ENCODE measurements at regions not wholly inside any gene's neighbourhood (a gene's known extent, or its start where the extent isn't known, plus 50 kb on each side); places are given as distances from the start of the nearest gene placed in this dataset.

DNA sequence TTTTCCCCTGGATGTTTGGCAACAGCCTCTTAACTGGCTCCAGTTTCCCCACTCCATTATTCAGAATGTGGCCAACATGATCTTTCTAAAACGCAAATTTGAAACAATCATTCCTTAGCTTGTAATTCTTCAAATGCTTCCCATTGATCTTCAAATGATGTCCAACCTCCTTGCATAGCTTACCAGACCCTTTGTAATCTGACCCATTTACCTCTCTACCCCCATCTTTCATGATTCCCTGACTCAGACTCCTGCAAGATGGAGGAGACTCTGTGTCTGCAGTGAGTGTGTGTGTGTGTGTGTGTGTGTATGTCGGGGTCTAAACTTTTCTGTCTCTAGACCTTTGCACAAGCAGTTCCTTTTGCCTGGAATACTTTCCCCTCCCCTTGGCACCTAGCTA lies 515.7 kb upstream of the PROK2 start:
- no peaks in the 10 kb centered on the region for H3K36me3 Mint-ChIP-seq
- Histone ChIP-seq H2AFZ (replicated peaks) (no peak overlapping the region), H3K27ac (no peak overlapping the region), H3K27me3 (no peaks in the 10 kb centered on the region), H4K20me1 (ENCODE audit: low read depth) (no peaks in the 10 kb centered on the region), H3F3A (ENCODE audit: low read depth) (no peaks in the 10 kb centered on the region), H3K9ac (no peak overlapping the region), H3K4me1 (peaks cover 4% of the 10 kb centered on the region), H3K9me3 (ENCODE audit: low read depth) (no peaks in the 10 kb centered on the region), H3K36me3 (no peaks in the 10 kb centered on the region), H3K4me3 (no peak overlapping the region), H3K4me2 (no peak overlapping the region), H3K79me2 (ENCODE audit: low read depth) (no peaks in the 10 kb centered on the region)
- no peak for DNase-seq (ENCODE audit: low spot score)
- H3K9me3 Mint-ChIP-seq = peaks cover 2% of the 10 kb centered on the region
- H3K27ac Mint-ChIP-seq = peak overlapping the region; percentile 54
- H3K27me3 Mint-ChIP-seq (ENCODE audit: insufficient read depth, low read depth) = peaks cover 4% of the 10 kb centered on the region
- no peak overlapping the region for H3K4me3 Mint-ChIP-seq
- peaks cover 37% of the 10 kb centered on the region for H3K4me1 Mint-ChIP-seq
- TF ChIP-seq, protein P1, sequence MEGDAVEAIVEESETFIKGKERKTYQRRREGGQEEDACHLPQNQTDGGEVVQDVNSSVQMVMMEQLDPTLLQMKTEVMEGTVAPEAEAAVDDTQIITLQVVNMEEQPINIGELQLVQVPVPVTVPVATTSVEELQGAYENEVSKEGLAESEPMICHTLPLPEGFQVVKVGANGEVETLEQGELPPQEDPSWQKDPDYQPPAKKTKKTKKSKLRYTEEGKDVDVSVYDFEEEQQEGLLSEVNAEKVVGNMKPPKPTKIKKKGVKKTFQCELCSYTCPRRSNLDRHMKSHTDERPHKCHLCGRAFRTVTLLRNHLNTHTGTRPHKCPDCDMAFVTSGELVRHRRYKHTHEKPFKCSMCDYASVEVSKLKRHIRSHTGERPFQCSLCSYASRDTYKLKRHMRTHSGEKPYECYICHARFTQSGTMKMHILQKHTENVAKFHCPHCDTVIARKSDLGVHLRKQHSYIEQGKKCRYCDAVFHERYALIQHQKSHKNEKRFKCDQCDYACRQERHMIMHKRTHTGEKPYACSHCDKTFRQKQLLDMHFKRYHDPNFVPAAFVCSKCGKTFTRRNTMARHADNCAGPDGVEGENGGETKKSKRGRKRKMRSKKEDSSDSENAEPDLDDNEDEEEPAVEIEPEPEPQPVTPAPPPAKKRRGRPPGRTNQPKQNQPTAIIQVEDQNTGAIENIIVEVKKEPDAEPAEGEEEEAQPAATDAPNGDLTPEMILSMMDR (IDR thresholded peaks at IDR 0.05) = no peak
- TF ChIP-seq EZH2phosphoT487 (IDR thresholded peaks at IDR 0.05) (no peak), EZH2 (IDR thresholded peaks at IDR 0.05) (no peak)

DNA sequence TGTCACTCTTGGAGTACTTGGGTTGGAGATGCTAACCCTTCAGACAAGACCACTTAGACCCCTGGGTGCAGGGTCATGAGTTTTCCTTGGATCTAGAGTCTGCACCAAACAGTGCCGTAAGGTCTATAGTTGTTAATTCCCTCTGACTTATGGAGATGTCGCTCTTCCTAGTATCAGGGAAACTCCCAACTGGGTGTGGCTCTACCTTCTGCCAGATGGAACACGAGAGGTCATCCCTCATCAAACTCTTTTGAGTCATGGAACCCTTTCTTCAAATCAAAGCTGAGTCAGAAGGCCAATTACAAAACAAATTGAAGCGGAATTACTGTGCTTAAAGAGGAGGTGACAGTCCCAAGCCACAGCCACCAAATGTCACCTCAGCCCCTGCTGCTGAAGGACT lies 514.9 kb upstream of the PROK2 start:
- H3K9me3 Mint-ChIP-seq = peaks cover 2% of the 10 kb centered on the region
- H3K27ac ChIP-seq = no peak overlapping the region
- no peaks in the 10 kb centered on the region for H3K79me2 ChIP-seq (ENCODE audit: low read depth)
- H3F3A ChIP-seq (ENCODE audit: low read depth) = no peaks in the 10 kb centered on the region
- peaks cover 5% of the 10 kb centered on the region for H3K27me3 Mint-ChIP-seq (ENCODE audit: insufficient read depth, low read depth)
- no peak overlapping the region for H3K4me3 Mint-ChIP-seq
- TF ChIP-seq EZH2phosphoT487 (IDR thresholded peaks at IDR 0.05) = no peak
- no peak overlapping the region for H2AFZ ChIP-seq (replicated peaks)
- no peak overlapping the region for H3K4me2 ChIP-seq
- H3K4me1 Mint-ChIP-seq = peaks cover 37% of the 10 kb centered on the region
- H3K9ac ChIP-seq = no peak overlapping the region
- no peaks in the 10 kb centered on the region for H3K9me3 ChIP-seq (ENCODE audit: low read depth)
- H3K36me3 ChIP-seq = no peaks in the 10 kb centered on the region
- no peaks in the 10 kb centered on the region for H3K27me3 ChIP-seq
- H3K4me1 ChIP-seq = peaks cover 4% of the 10 kb centered on the region
- no peak for DNase-seq (ENCODE audit: low spot score)
- no peak overlapping the region for H3K27ac Mint-ChIP-seq
- no peaks in the 10 kb centered on the region for H4K20me1 ChIP-seq (ENCODE audit: low read depth)
- no peak overlapping the region for H3K4me3 ChIP-seq
- no peaks in the 10 kb centered on the region for H3K36me3 Mint-ChIP-seq

DNA sequence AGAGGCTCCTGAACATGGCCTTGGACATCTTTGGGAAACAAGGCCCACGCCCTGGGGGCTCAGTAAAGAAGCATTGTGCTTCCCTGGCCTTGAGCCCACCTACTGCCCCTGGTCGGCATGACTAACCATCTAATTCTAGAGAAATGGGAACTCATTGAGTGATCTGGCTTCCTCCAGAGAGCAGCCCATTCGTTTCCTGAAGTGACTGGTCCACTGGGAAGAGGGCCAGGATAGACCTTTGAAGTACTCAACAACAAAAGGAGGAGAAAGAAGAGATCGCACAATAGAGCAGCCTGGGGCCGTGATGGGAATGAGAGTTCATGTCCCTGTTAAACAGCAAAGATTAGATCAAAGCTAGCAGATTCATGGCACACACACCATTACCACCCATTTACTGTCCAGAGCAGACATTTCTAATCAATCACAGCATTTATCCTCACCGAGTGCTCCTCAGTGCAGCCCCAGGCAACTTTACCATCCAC lies 514.4 kb upstream of the PROK2 start:
- H2AFZ ChIP-seq (replicated peaks) = no peak overlapping the region
- H4K20me1 ChIP-seq (ENCODE audit: low read depth) = no peaks in the 10 kb centered on the region
- H3K4me1 ChIP-seq = peaks cover 4% of the 10 kb centered on the region
- H3K4me2 ChIP-seq = no peak overlapping the region
- no peaks in the 10 kb centered on the region for H3K36me3 ChIP-seq
- no peak for TF ChIP-seq EZH2 (IDR thresholded peaks at IDR 0.05)
- no peak for TF ChIP-seq EZH2phosphoT487 (IDR thresholded peaks at IDR 0.05)
- TF ChIP-seq, protein P1 (IDR thresholded peaks at IDR 0.05) = no peak
- H3K79me2 ChIP-seq (ENCODE audit: low read depth) = no peaks in the 10 kb centered on the region
- H3K9ac ChIP-seq = no peak overlapping the region
- no peak overlapping the region for H3K4me3 Mint-ChIP-seq
- peaks cover 34% of the 10 kb centered on the region for H3K4me1 Mint-ChIP-seq
- DNase-seq (ENCODE audit: low spot score) = no peak
- peaks cover 2% of the 10 kb centered on the region for H3K9me3 Mint-ChIP-seq
- H3K36me3 Mint-ChIP-seq = no peaks in the 10 kb centered on the region
- H3K27me3 Mint-ChIP-seq (ENCODE audit: insufficient read depth, low read depth) = peaks cover 3% of the 10 kb centered on the region
- no peaks in the 10 kb centered on the region for H3K27me3 ChIP-seq
- H3K9me3 ChIP-seq (ENCODE audit: low read depth) = no peaks in the 10 kb centered on the region
- no peak overlapping the region for H3K4me3 ChIP-seq
- H3K27ac Mint-ChIP-seq = no peak overlapping the region
- no peaks in the 10 kb centered on the region for H3F3A ChIP-seq (ENCODE audit: low read depth)
- H3K27ac ChIP-seq = no peak overlapping the region

DNA sequence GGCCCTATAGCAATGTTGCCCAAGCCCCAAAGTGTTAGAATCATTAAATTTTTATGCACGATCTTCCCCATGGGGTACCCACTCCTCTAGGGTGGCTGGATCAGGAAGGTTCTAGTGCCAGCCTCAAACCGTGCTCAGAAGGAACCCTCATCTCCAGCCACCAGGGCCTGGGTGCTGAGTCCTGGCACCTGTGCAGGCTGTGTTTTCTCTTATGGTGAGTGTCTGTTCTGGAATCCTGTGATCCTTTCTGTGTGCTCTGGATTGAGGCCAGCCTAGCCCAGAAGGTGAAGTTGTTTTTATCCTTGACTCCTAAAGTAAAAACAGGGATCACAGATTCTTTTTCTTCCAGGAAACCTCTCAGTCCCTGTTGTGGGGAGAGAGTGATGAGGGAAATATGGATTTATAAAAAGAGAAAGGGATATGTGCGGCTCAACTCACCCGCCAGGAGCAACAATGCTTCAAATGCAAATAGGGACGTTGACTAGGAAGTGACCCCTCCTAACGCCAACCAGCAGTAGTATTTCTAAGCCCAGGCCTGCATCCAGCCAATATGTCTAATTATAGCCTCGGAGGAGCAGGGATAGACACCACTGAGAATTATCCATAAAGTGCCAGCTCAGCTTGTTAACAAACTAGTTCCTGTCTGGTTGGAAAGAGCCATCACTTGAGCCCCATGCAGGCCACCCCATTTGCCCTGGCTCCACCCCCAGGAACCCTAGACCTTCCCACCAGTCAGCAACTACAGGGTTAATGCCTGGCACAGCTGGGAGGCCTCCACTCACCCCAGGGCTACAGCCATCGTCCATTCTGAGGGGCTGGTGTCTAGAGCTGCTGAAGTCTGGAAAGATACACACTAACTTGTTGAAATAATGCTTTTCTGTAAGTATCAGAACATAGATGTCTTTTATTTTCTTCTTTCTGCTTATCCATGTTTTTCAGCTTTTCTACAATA lies 513.5 kb upstream of the PROK2 start:
- Histone ChIP-seq H3F3A (ENCODE audit: low read depth) (no peaks in the 10 kb centered on the region), H3K4me2 (no peak overlapping the region), H3K9ac (no peak overlapping the region), H3K27ac (no peak overlapping the region), H3K9me3 (ENCODE audit: low read depth) (no peaks in the 10 kb centered on the region), H3K36me3 (no peaks in the 10 kb centered on the region), H4K20me1 (ENCODE audit: low read depth) (no peaks in the 10 kb centered on the region), H3K79me2 (ENCODE audit: low read depth) (no peaks in the 10 kb centered on the region), H3K4me3 (no peak overlapping the region), H3K27me3 (no peaks in the 10 kb centered on the region), H2AFZ (replicated peaks) (no peak overlapping the region), H3K4me1 (no peaks in the 10 kb centered on the region)
- Mint-ChIP-seq H3K36me3 (no peaks in the 10 kb centered on the region), H3K9me3 (peaks cover 2% of the 10 kb centered on the region), H3K27me3 (ENCODE audit: insufficient read depth, low read depth) (peaks cover 3% of the 10 kb centered on the region), H3K27ac (no peak overlapping the region), H3K4me3 (peak overlapping the region; percentile 33), H3K4me1 (peaks cover 25% of the 10 kb centered on the region)
- TF ChIP-seq EZH2 (IDR thresholded peaks at IDR 0.05) = no peak
- TF ChIP-seq, protein P1 (IDR thresholded peaks at IDR 0.05) = no peak
- TF ChIP-seq EZH2phosphoT487 (IDR thresholded peaks at IDR 0.05) = no peak
- DNase-seq (ENCODE audit: low spot score) = no peak
